COR-L47 (cell line): ENCODE measurements at regions not wholly inside any gene's neighbourhood (a gene's known extent, or its start where the extent isn't known, plus 50 kb on each side); places are given as distances from the start of the nearest gene placed in this dataset.
"Not testable (repeated sequence)": the region's sequence is repeated elsewhere in the genome, so short reads cannot be mapped to it uniquely, and the experiment has no call there.

Experiments
- DNase-seq: peaks from one replicate; lab custom pipeline; 2025; lab: John Stamatoyannopoulos, UW

- DNase-seq: no peak
Measured at GRCh38 chr17:77619851-77620250, 338.7 kb upstream of the TNRC6C start.

GRCh38 chr17:77620282-77620681, 338.2 kb upstream of the TNRC6C start:
- DNase-seq: no peak

- DNase-seq: not testable (repeated sequence)
Measured at GRCh38 chr17:77622084-77622483, 336.4 kb upstream of the TNRC6C start.

- DNase-seq: no peak
Measured at GRCh38 chr17:77622647-77623046, 335.9 kb upstream of the TNRC6C start.

GRCh38 chr17:77623321-77623720, 335.2 kb upstream of the TNRC6C start:
- not testable (repeated sequence) for DNase-seq

GRCh38 chr17:77628035-77628434, 330.5 kb upstream of the TNRC6C start:
- no peak for DNase-seq

GRCh38 chr17:77629284-77629683, 329.2 kb upstream of the TNRC6C start:
- DNase-seq: not testable (repeated sequence)

GRCh38 chr17:77631307-77631706, 327.2 kb upstream of the TNRC6C start:
- DNase-seq: no peak

GRCh38 chr17:77632619-77633018, 325.9 kb upstream of the TNRC6C start:
- no peak for DNase-seq

GRCh38 chr17:77634710-77635109, 323.8 kb upstream of the TNRC6C start:
- no peak for DNase-seq

- DNase-seq: no peak
Measured at GRCh38 chr17:77635176-77635575, 323.3 kb upstream of the TNRC6C start.

GRCh38 chr17:77635785-77636184, 322.7 kb upstream of the TNRC6C start:
- DNase-seq: not testable (repeated sequence)

GRCh38 chr17:77636835-77637817, 321.4 kb upstream of the TNRC6C start:
- DNase-seq: no peak

GRCh38 chr17:77637818-77638575, 320.5 kb upstream of the TNRC6C start:
- DNase-seq: no peak

GRCh38 chr17:77640252-77640651, 318.3 kb upstream of the TNRC6C start:
- DNase-seq: no peak

GRCh38 chr17:77640916-77641605, 317.4 kb upstream of the TNRC6C start:
- DNase-seq: no peak

GRCh38 chr17:77641718-77642117, 316.8 kb upstream of the TNRC6C start:
- DNase-seq: no peak

- DNase-seq: no peak
Measured at GRCh38 chr17:77644181-77645071, 314.1 kb upstream of the TNRC6C start.

- DNase-seq: no peak
Measured at GRCh38 chr17:77645072-77646045, 313.1 kb upstream of the TNRC6C start.

GRCh38 chr17:77646046-77646430, 312.5 kb upstream of the TNRC6C start:
- no peak for DNase-seq
